Choroid plexus epithelial cell (primary cell): ENCODE measurements at regions not wholly inside any gene's neighbourhood (a gene's known extent, or its start where the extent isn't known, plus 50 kb on each side); places are given as distances from the start of the nearest gene placed in this dataset.

Experiments
- DNase-seq: peaks from one replicate; pipeline ENCODE4 v3.0.0-alpha.2; 2010; ENCODE audit warnings: low read depth
- H3K4me3 ChIP-seq: 2 replicates; pipeline ENCODE4 v1.5.1; 2011; ENCODE audit warnings: low read depth, mild to moderate bottlenecking, control low read depth, low read length, moderate library complexity
- TF ChIP-seq, protein P1 (sequence below): conservative IDR thresholded peaks from 2 replicates; pipeline ENCODE4 v1.5.1; 2011; ENCODE audit warnings: low read depth, mild to moderate bottlenecking, control low read depth, inconsistent platforms, low read length, moderate library complexity

DNA sequence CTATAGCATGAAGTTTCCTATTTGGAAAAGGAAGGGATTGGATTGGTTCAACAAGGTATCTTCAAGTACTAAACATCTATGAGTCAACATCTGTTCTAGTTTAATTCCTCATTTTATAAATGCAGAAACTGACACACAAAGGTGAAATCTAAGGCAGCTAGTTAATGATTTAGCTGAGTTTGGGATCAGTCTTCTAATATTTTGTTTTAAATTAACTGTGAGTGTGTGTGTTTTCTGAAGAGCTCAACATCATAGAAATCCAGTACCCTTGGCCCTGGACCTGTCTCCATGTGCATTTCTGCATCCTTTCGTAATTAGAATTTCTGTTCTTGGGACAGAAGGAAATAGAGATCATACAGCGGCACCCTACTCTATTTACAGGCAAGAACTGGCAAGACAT is 105.9 kb downstream of the RGS2 start:
- TF ChIP-seq, protein P1, sequence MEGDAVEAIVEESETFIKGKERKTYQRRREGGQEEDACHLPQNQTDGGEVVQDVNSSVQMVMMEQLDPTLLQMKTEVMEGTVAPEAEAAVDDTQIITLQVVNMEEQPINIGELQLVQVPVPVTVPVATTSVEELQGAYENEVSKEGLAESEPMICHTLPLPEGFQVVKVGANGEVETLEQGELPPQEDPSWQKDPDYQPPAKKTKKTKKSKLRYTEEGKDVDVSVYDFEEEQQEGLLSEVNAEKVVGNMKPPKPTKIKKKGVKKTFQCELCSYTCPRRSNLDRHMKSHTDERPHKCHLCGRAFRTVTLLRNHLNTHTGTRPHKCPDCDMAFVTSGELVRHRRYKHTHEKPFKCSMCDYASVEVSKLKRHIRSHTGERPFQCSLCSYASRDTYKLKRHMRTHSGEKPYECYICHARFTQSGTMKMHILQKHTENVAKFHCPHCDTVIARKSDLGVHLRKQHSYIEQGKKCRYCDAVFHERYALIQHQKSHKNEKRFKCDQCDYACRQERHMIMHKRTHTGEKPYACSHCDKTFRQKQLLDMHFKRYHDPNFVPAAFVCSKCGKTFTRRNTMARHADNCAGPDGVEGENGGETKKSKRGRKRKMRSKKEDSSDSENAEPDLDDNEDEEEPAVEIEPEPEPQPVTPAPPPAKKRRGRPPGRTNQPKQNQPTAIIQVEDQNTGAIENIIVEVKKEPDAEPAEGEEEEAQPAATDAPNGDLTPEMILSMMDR, result no peak
- no peak overlapping the region for H3K4me3 ChIP-seq
- DNase-seq, result no peak

DNA sequence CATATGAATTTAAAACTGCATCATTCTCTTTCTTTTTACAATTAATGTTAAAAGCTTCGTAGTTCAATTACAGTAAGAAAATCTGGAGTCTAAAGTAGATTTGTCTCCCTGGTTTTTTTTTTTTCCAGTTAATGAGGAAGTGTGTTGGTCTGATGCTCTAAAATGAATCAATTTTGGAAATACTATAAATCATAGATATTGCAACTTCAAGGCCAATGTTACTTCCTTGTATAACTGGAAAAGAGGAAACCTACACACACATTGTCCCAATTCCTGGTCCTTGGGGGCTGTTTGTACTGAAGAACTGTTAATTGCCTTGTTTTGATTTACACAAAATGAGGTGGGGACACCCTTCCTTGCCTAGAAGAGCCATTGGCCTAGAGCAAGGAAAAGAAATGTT is 107.2 kb downstream of the RGS2 start:
- H3K4me3 ChIP-seq, result no peak overlapping the region
- TF ChIP-seq, protein P1, result no peak
- no peak for DNase-seq

DNA sequence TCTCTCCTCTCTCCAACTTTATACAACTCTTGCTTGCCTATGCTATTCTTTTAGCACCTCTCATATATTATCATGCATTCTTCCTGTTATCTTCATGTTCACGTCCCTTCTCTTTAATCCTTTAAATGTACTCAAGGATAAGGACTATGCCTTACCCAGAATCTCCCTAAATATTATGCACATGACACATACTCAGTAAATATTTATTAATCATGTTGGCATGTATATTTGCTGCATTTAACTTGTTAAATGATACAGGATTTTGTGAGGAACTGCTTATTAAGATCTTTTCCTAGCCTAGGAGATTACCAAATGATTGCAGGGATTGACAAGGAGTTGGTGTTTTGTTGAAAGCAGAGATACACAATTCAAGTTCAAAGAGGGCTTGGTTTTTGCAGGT is 109.4 kb downstream of the RGS2 start:
- no peak overlapping the region for H3K4me3 ChIP-seq
- DNase-seq, result no peak
- TF ChIP-seq, protein P1, result no peak

DNA sequence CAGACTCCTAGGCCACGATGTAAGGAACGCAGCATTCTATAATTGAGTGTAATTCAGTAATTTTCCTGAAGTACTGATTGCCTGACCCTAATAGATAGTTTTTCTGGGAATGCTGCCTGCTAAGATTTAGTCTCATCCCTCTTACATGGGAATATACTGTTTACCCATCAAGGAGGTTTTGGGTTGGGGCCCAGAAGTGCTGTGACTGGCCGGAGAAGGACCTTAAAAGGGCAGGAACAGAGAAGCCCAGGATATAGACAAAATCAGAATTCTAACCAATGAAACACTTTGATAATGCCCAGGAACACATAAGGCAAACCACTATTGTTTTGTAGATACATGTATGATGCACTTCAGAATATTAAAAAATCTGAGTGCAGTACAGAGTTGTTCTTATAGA is 111.6 kb downstream of the RGS2 start:
- H3K4me3 ChIP-seq, result no peak overlapping the region
- no peak for DNase-seq
- TF ChIP-seq, protein P1, result no peak

DNA sequence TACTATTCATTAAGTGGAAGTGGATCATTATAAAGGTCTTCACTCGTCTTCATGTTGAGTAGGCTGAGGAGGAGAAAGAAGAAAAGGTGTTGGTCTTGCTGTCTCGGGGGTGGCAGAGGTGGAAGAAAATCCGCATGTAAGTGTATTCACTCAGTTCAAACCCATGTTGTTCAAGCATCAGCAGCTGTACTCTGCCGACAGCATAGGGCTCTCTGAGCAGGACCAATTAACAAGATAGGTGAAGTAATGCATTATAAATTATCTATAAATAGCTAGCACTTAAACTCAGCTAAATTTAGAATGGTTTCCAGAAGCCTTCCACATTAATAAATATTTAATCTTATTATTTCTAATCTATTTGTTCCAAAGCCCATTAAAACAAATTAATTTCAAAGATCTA is 116.8 kb downstream of the RGS2 start:
- H3K4me3 ChIP-seq, result no peak overlapping the region
- DNase-seq, result no peak
- TF ChIP-seq, protein P1, result no peak

DNA sequence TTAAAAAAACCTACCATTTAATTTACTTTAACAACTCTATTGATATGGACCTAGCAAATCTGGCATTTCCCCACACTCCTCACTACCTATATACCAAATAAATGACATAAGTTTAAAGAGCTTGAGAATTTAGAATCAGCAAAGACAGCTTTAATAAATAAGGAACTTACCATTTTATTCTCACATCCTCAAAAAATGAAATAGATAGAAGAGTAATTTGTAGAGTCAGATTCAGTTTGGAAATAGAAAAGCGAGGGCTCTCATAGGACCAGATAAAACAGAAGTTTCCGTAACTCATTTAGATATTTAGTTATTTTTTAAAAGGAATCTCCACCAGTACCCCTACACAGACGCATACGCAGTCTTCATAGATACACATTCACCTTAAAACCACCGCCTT is 117.9 kb downstream of the RGS2 start:
- TF ChIP-seq, protein P1, result no peak
- H3K4me3 ChIP-seq, result no peak overlapping the region
- DNase-seq, result no peak

DNA sequence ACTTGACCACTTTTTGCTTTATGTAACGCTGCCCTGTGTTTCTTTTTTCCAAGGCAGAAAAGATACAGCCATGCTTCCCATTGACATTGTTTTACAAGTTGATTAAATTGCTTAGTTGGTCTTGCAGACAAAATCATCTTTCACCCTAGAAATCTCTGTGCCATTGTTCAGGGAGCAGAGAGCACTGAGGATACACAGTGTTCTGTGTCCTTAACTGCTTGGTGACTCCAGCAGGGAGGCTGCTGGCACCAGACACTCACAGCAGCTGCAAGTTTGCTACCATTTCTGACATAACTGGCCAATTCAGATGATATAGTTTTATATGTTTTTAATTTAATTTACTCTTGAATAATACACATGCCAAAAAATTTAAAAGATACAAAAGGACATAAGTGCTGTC is 118.7 kb downstream of the RGS2 start:
- DNase-seq, result no peak
- no peak overlapping the region for H3K4me3 ChIP-seq
- TF ChIP-seq, protein P1, result no peak
